ENCODE measurements at regions not wholly inside any gene's neighbourhood (a gene's known extent, or its start where the extent isn't known, plus 50 kb on each side); places are given as distances from the start of the nearest gene placed in this dataset.

DNA sequence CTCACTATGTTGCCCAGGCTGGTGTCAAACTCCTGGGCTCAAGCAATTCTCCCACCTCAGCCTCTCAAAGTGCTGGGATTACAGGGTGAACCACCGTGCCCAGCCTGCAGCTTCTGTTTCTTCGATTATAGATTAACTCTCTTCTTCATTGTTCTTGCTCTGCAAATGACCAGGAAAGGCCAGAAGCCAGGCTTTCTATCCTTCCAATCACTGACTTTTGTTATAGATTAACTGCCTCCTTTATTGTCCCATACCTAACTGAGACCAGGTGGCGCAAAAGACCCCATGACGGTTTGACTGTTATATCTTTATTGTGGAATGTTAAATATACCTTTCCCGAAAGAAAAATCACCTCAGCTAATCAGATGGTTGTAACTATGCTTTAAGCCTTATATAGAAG is 196.9 kb downstream of the MREG start (continued):
- TF ChIP-seq ZNF532 (CRISPR knock-in tag; IDR thresholded peaks at IDR 0.05; ENCODE audit: borderline replicate concordance) (no peak), FOXP1 (CRISPR knock-in tag; IDR thresholded peaks at IDR 0.05; ENCODE audit: borderline replicate concordance) (no peak), ZSCAN18 (CRISPR knock-in tag; IDR thresholded peaks at IDR 0.05) (no peak), NFATC4 (CRISPR knock-in tag; IDR thresholded peaks at IDR 0.05) (no peak), MXD4 (CRISPR knock-in tag; IDR thresholded peaks at IDR 0.05; ENCODE audit: borderline replicate concordance) (no peak), MLX (CRISPR knock-in tag; IDR thresholded peaks at IDR 0.05) (no peak), ZNF423 (CRISPR knock-in tag; IDR thresholded peaks at IDR 0.05) (no peak), TEAD4 (CRISPR knock-in tag; IDR thresholded peaks at IDR 0.05) (no peak), ZBTB43 (CRISPR knock-in tag; IDR thresholded peaks at IDR 0.05) (no peak), FOXJ3 (CRISPR knock-in tag; IDR thresholded peaks at IDR 0.05; ENCODE audit: borderline replicate concordance) (no peak)
- TF ChIP-seq, protein P1, sequence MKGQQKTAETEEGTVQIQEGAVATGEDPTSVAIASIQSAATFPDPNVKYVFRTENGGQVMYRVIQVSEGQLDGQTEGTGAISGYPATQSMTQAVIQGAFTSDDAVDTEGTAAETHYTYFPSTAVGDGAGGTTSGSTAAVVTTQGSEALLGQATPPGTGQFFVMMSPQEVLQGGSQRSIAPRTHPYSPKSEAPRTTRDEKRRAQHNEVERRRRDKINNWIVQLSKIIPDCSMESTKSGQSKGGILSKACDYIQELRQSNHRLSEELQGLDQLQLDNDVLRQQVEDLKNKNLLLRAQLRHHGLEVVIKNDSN (CRISPR knock-in tag; IDR thresholded peaks at IDR 0.05): no peak
- TF ChIP-seq, protein P2, sequence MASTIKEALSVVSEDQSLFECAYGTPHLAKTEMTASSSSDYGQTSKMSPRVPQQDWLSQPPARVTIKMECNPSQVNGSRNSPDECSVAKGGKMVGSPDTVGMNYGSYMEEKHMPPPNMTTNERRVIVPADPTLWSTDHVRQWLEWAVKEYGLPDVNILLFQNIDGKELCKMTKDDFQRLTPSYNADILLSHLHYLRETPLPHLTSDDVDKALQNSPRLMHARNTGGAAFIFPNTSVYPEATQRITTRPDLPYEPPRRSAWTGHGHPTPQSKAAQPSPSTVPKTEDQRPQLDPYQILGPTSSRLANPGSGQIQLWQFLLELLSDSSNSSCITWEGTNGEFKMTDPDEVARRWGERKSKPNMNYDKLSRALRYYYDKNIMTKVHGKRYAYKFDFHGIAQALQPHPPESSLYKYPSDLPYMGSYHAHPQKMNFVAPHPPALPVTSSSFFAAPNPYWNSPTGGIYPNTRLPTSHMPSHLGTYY (CRISPR knock-in tag; IDR thresholded peaks at IDR 0.05): no peak
- TF ChIP-seq, protein P3, sequence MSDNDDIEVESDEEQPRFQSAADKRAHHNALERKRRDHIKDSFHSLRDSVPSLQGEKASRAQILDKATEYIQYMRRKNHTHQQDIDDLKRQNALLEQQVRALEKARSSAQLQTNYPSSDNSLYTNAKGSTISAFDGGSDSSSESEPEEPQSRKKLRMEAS (CRISPR knock-in tag; IDR thresholded peaks at IDR 0.05): no peak
- TF ChIP-seq, protein P4, sequence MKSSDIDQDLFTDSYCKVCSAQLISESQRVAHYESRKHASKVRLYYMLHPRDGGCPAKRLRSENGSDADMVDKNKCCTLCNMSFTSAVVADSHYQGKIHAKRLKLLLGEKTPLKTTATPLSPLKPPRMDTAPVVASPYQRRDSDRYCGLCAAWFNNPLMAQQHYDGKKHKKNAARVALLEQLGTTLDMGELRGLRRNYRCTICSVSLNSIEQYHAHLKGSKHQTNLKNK (CRISPR knock-in tag; IDR thresholded peaks at IDR 0.05): no peak
- TF ChIP-seq, protein P5, sequence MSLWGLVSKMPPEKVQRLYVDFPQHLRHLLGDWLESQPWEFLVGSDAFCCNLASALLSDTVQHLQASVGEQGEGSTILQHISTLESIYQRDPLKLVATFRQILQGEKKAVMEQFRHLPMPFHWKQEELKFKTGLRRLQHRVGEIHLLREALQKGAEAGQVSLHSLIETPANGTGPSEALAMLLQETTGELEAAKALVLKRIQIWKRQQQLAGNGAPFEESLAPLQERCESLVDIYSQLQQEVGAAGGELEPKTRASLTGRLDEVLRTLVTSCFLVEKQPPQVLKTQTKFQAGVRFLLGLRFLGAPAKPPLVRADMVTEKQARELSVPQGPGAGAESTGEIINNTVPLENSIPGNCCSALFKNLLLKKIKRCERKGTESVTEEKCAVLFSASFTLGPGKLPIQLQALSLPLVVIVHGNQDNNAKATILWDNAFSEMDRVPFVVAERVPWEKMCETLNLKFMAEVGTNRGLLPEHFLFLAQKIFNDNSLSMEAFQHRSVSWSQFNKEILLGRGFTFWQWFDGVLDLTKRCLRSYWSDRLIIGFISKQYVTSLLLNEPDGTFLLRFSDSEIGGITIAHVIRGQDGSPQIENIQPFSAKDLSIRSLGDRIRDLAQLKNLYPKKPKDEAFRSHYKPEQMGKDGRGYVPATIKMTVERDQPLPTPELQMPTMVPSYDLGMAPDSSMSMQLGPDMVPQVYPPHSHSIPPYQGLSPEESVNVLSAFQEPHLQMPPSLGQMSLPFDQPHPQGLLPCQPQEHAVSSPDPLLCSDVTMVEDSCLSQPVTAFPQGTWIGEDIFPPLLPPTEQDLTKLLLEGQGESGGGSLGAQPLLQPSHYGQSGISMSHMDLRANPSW (CRISPR knock-in tag; conservative IDR thresholded peaks at IDR 0.05; ENCODE audit: low read depth): no peak
